CD14-positive monocyte (primary cell): ENCODE measurements at regions not wholly inside any gene's neighbourhood (a gene's known extent, or its start where the extent isn't known, plus 50 kb on each side); places are given as distances from the start of the nearest gene placed in this dataset.

Experiments used
- DNase-seq, 3 donors: peaks; one replicate each; pipeline ENCODE4 v3.0.0-alpha.2; 2011 to 2022
- H2AFZ ChIP-seq: 2 replicates; pipeline ENCODE4 v1.6.0; 2012; ENCODE audit warnings: mild to moderate bottlenecking, low read depth, low read length, inconsistent platforms; ENCODE audit not compliant: insufficient read depth, poor library complexity, severe bottlenecking
- H3K27ac ChIP-seq, 2 donors: 1 replicate in 1 of 2; 2 replicates in 1 of 2; pipeline ENCODE4 v1.5.1; 2012 to 2013; ENCODE audit warnings: low read length in 2 of 2, control low read depth in 1 of 2, inconsistent platforms in 1 of 2, low read depth in 1 of 2, mild to moderate bottlenecking in 1 of 2
- H3K27me3 ChIP-seq, 2 donors: one replicate each; pipeline versions ENCODE4 v1.6.0 to v1.6.1; 2011 to 2013; ENCODE audit warnings: low read length in 2 of 2; ENCODE audit not compliant: control insufficient read depth in 2 of 2, insufficient read depth in 2 of 2
- H3K36me3 ChIP-seq, 2 donors: replicated peaks in 1 of 2; 1 replicate in 1 of 2; 2 replicates in 1 of 2; pipeline versions ENCODE4 v1.5.1 to v1.6.1; 2012 to 2013; ENCODE audit warnings: low read length in 2 of 2, control low read depth in 1 of 2, inconsistent platforms in 1 of 2, mild to moderate bottlenecking in 1 of 2; ENCODE audit not compliant: insufficient read depth in 2 of 2, control insufficient read depth in 1 of 2
- H3K4me1 ChIP-seq, 2 donors: 1 replicate in 1 of 2; 2 replicates in 1 of 2; pipeline versions ENCODE4 v1.5.1 to v1.6.1; 2012 to 2013; ENCODE audit warnings: low read length in 2 of 2, control low read depth in 1 of 2, inconsistent platforms in 1 of 2, mild to moderate bottlenecking in 1 of 2, moderate library complexity in 1 of 2; ENCODE audit not compliant: insufficient read depth in 2 of 2, control insufficient read depth in 1 of 2
- H3K4me2 ChIP-seq: replicated peaks from 2 replicates; pipeline ENCODE3; 2012; ENCODE audit warnings: low read length, moderate library complexity, mild to moderate bottlenecking; ENCODE audit not compliant: poor library complexity, severe bottlenecking; ENCODE audit errors: extremely low read depth
- H3K4me3 ChIP-seq, 3 experiments: fragments of 200-600 bp in 1 of 3; sonication (generic) in 1 of 3; replicated peaks in 1 of 3; 1 replicate in 2 of 3; 2 replicates in 1 of 3; pipeline ENCODE4 v1.5.1; 2011 to 2013; ENCODE audit warnings: low read length in 3 of 3, mild to moderate bottlenecking in 3 of 3, control low read depth in 2 of 3, low read depth in 2 of 3, inconsistent platforms in 1 of 3, moderate library complexity in 1 of 3
- H3K79me2 ChIP-seq: 2 replicates; pipeline ENCODE4 v1.6.0; 2012; ENCODE audit warnings: mild to moderate bottlenecking, control low read depth, inconsistent platforms, low read length, moderate library complexity; ENCODE audit not compliant: insufficient read depth
- H3K9ac ChIP-seq: 2 replicates; pipeline ENCODE4 v1.6.0; 2017; ENCODE audit warnings: low read length, mild to moderate bottlenecking; ENCODE audit not compliant: insufficient read depth, poor library complexity, severe bottlenecking
- H3K9me3 ChIP-seq, 2 donors: replicated peaks in 1 of 2; 1 replicate in 1 of 2; 2 replicates in 1 of 2; pipeline versions ENCODE4 v1.5.1 to v1.6.1; 2012 to 2013; ENCODE audit warnings: low read length in 2 of 2, control low read depth in 1 of 2; ENCODE audit not compliant: control insufficient read depth in 1 of 2, insufficient read depth in 1 of 2
- H4K20me1 ChIP-seq: 2 replicates; pipeline ENCODE4 v1.6.0; 2012; ENCODE audit warnings: mild to moderate bottlenecking, low read length, control low read depth, moderate library complexity; ENCODE audit not compliant: insufficient read depth
- H3K27ac Mint-ChIP-seq, 7 donors: one replicate each; pipeline ENCODE4 v1.8.0; 2020; ENCODE audit warnings: mild to moderate bottlenecking in 7 of 7, mixed read lengths in 7 of 7, moderate library complexity in 6 of 7, inconsistent platforms in 2 of 7
- H3K27me3 Mint-ChIP-seq, 3 donors: one replicate each; pipeline ENCODE4 v1.8.0; 2021 to 2022; ENCODE audit warnings: low read depth in 3 of 3, mild to moderate bottlenecking in 3 of 3, mixed read lengths in 3 of 3, moderate library complexity in 3 of 3, inconsistent platforms in 1 of 3
- H3K36me3 Mint-ChIP-seq, 2 donors: one replicate each; pipeline ENCODE4 v1.8.0; 2020; ENCODE audit warnings: mixed read lengths in 2 of 2, inconsistent platforms in 1 of 2, mild to moderate bottlenecking in 1 of 2
- H3K4me1 Mint-ChIP-seq: one replicate; pipeline ENCODE4 v1.8.0; 2020; ENCODE audit warnings: mild to moderate bottlenecking, mixed read lengths
- H3K4me3 Mint-ChIP-seq, 2 donors: one replicate each; pipeline ENCODE4 v1.8.0; 2020; ENCODE audit warnings: mild to moderate bottlenecking in 2 of 2, mixed read lengths in 2 of 2, moderate library complexity in 1 of 2
- H3K9me3 Mint-ChIP-seq, 7 donors: one replicate each; pipeline ENCODE4 v1.8.0; 2020 to 2022; ENCODE audit warnings: mixed read lengths in 7 of 7, mild to moderate bottlenecking in 6 of 7, moderate library complexity in 6 of 7, inconsistent platforms in 2 of 7
- WGBS: methylation state at CpG from one replicate; pipeline ENCODE4 v1.1.5; 2013; ENCODE audit warnings: missing lambda C conversion rate; ENCODE audit not compliant: insufficient coverage; 5-methylcytosine and 5-hydroxymethylcytosine counted together
- intact Hi-C, 2 donors: fragments of 100-400 bp; cut with micrococcal nuclease; formaldehyde crosslinking; loops; one replicate each; pipeline versions ENCODE4 v1.15.0 to v1.15.1; 2023
- TF ChIP-seq, protein P1 (sequence below): fragments of 200-600 bp; IDR thresholded peaks from one replicate; pipeline ENCODE4 v1.8.0; 2022; ENCODE audit warnings: antibody characterized with exemption, mild to moderate bottlenecking

DNA sequence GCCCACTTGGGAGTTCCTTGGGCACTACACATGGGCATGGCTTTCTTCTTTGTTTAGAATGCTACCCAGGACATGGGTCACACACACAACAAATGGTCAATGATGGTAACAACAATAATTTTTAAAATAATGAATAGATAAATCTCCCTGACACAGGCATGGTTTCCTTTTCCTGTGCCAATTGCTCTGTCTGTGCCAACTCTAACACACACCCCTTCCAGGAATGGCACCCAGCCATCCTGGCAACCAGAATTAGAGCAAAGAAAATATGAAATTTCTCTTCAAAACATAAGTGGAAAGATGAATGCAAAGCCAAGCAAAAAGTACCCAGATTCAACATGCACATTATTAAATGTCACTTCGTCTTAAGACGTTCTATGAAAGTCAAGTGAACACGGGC is 104.9 kb upstream of the SOX5 start:
- Histone ChIP-seq H3K4me1 (no peaks in the 10 kb centered on the region), H3K4me3 (no peak overlapping the region), H2AFZ (no peak overlapping the region), H4K20me1 (no peaks in the 10 kb centered on the region), H3K79me2 (no peaks in the 10 kb centered on the region), H3K27me3 (no peaks in the 10 kb centered on the region), H3K27ac (no peak overlapping the region), H3K9ac (no peak overlapping the region), H3K9me3 (no peaks in the 10 kb centered on the region), H3K4me2 (no peak overlapping the region), H3K36me3 (no peaks in the 10 kb centered on the region)
- Mint-ChIP-seq H3K4me3 (no peak overlapping the region), H3K36me3 (no peaks in the 10 kb centered on the region), H3K27me3 (peaks cover 0 to 2% (median 0%) of the 10 kb centered on the region in 3 donors), H3K4me1 (no peaks in the 10 kb centered on the region), H3K9me3 (peaks cover 0 to 3% (median 1%) of the 10 kb centered on the region in 7 donors), H3K27ac (no peak overlapping the region)
- TF ChIP-seq, protein P1, sequence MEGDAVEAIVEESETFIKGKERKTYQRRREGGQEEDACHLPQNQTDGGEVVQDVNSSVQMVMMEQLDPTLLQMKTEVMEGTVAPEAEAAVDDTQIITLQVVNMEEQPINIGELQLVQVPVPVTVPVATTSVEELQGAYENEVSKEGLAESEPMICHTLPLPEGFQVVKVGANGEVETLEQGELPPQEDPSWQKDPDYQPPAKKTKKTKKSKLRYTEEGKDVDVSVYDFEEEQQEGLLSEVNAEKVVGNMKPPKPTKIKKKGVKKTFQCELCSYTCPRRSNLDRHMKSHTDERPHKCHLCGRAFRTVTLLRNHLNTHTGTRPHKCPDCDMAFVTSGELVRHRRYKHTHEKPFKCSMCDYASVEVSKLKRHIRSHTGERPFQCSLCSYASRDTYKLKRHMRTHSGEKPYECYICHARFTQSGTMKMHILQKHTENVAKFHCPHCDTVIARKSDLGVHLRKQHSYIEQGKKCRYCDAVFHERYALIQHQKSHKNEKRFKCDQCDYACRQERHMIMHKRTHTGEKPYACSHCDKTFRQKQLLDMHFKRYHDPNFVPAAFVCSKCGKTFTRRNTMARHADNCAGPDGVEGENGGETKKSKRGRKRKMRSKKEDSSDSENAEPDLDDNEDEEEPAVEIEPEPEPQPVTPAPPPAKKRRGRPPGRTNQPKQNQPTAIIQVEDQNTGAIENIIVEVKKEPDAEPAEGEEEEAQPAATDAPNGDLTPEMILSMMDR: no peak
- WGBS: no CpG with 5 or more reads among the region's 3 CpGs
- intact Hi-C loops: no loop called here
- DNase-seq: no peak

GRCh38 chr12:24049728-24050127 is 100.3 kb upstream of the SOX5 start:
- Histone ChIP-seq H3K4me2 (no peak overlapping the region), H3K27ac (no peak overlapping the region), H3K4me1 (no peaks in the 10 kb centered on the region), H4K20me1 (no peaks in the 10 kb centered on the region), H3K9me3 (no peaks in the 10 kb centered on the region), H3K27me3 (no peaks in the 10 kb centered on the region), H3K9ac (no peak overlapping the region), H3K4me3 (no peak overlapping the region), H3K79me2 (no peaks in the 10 kb centered on the region), H2AFZ (no peak overlapping the region), H3K36me3 (no peaks in the 10 kb centered on the region)
- DNase-seq: no peak
- peaks cover 0 to 4% (median 3%) of the 10 kb centered on the region in 3 donors for H3K27me3 Mint-ChIP-seq
- H3K4me3 Mint-ChIP-seq: no peak overlapping the region
- H3K27ac Mint-ChIP-seq: no peak overlapping the region
- TF ChIP-seq, protein P1: no peak
- intact Hi-C loops: no loop called here
- no peaks in the 10 kb centered on the region for H3K36me3 Mint-ChIP-seq
- WGBS: 83% methylated on average over 1 of the region's 3 CpGs
- H3K9me3 Mint-ChIP-seq: peaks cover 0 to 3% (median 1%) of the 10 kb centered on the region in 7 donors
- no peaks in the 10 kb centered on the region for H3K4me1 Mint-ChIP-seq
